ENCODE measurements at regions not wholly inside any gene's neighbourhood (a gene's known extent, or its start where the extent isn't known, plus 50 kb on each side); places are given as distances from the start of the nearest gene placed in this dataset.

DNA sequence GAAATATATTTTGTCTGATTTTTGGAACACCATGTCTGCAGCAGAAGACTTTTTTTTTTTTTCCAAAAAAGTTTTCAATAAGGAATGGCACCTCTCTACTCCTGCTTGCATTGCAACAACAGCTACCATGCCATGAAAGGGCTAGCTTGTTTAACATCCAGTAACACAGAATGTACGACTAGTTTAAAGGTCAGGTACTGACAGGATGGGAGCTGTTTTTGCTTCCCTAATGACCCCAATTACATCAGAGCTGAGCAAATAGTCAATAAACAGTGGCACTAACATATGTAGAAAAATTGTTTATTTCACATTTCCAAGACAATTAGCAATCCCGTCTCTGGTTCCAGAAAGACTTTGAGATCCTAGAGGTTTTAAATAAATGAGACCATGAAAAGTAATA, 693.8 kb downstream of the NR2F1-AS1 start:
- H3K27ac ChIP-seq: no peak overlapping the region
- H3K27me3 ChIP-seq: no peaks in the 10 kb centered on the region
- TF ChIP-seq EP300 (IDR thresholded peaks at IDR 0.05; ENCODE audit: low read depth) (no peak), POLR2A (IDR thresholded peaks at IDR 0.05) (no peak), POLR2AphosphoS5 (IDR thresholded peaks at IDR 0.05) (no peak)
- TF ChIP-seq, protein P1, sequence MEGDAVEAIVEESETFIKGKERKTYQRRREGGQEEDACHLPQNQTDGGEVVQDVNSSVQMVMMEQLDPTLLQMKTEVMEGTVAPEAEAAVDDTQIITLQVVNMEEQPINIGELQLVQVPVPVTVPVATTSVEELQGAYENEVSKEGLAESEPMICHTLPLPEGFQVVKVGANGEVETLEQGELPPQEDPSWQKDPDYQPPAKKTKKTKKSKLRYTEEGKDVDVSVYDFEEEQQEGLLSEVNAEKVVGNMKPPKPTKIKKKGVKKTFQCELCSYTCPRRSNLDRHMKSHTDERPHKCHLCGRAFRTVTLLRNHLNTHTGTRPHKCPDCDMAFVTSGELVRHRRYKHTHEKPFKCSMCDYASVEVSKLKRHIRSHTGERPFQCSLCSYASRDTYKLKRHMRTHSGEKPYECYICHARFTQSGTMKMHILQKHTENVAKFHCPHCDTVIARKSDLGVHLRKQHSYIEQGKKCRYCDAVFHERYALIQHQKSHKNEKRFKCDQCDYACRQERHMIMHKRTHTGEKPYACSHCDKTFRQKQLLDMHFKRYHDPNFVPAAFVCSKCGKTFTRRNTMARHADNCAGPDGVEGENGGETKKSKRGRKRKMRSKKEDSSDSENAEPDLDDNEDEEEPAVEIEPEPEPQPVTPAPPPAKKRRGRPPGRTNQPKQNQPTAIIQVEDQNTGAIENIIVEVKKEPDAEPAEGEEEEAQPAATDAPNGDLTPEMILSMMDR (IDR thresholded peaks at IDR 0.05): no peak
- H3K9me3 ChIP-seq: no peaks in the 10 kb centered on the region
- intact Hi-C loops (cut with DNase I; ENCODE audit: low total_unique reads) (no loop called here), in situ Hi-C loops (cut with MboI; ENCODE audit: low pct_ligation_motif_present in 1 of 4, low pct_unique_long_range_greater_than_20kb in 1 of 4, low sequenced_read_pairs in 3 of 4) (no loop called here)
- peaks cover 0 to 4% (median 0%) of the 10 kb centered on the region in 4 donors for H3K4me1 ChIP-seq
- WGBS, 2 donors (ENCODE audit: low coverage in 1 of 2): 15 to 33% methylated on average over 2 of the region's 2 CpGs
- DNase-seq: no peak
- H3K4me3 ChIP-seq: no peak overlapping the region
- H3K36me3 ChIP-seq: no peaks in the 10 kb centered on the region

DNA sequence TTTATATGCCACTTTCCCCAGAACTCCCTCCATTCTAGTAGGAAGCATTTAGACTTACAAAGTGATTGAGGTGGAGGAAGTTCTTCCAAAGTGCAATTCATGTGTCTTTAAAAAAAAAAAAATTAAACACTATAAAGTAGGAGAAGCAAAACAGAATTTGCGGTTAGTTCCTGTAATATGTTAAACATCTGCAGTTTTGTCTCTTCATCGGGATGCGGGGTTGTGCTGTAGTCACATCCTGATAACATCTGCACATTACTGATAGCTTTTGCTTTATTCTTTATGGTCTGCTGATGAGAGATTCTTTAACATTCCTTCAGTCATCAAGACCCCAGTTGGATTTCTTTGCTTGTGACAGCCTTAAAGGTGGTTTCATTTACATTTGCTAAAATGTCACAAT, 694.3 kb downstream of the NR2F1-AS1 start:
- intact Hi-C loops (cut with DNase I; ENCODE audit: low total_unique reads): no loop called here

DNA sequence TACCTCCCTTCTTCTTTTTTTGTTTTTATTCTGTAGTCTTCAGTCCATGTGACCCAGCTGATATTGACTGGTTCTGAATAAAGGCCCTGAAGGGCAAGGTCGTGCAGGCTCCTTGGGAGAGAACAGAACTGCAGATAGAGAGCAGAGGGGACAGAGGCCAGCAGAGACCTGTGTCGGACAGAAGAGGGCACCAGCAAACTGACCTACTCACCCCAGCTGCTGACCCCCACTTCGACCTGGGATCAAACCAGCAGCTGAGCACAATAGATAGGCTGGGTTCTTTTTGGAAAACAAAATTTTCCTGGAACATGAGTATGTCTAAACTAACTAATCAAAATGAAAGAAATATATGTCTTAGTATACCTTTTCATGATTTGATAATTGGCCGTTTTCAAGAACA, 695.1 kb downstream of the NR2F1-AS1 start:
- Histone ChIP-seq H3K27ac (no peak overlapping the region), H3K4me1 (peaks cover 0 to 4% (median 0%) of the 10 kb centered on the region in 4 donors), H3K36me3 (no peaks in the 10 kb centered on the region), H3K9me3 (no peaks in the 10 kb centered on the region), H3K27me3 (no peaks in the 10 kb centered on the region), H3K4me3 (no peak overlapping the region)
- TF ChIP-seq POLR2AphosphoS5 (IDR thresholded peaks at IDR 0.05): no peak
- no peak for TF ChIP-seq POLR2A (IDR thresholded peaks at IDR 0.05)
- TF ChIP-seq EP300 (IDR thresholded peaks at IDR 0.05; ENCODE audit: low read depth): no peak
- TF ChIP-seq, protein P1 (IDR thresholded peaks at IDR 0.05): no peak
- no peak for DNase-seq
- WGBS, 2 donors (ENCODE audit: low coverage in 1 of 2): 61 to 74% methylated on average over 2 to 4 of the region's 4 CpGs
- in situ Hi-C loops (cut with MboI; ENCODE audit: low pct_ligation_motif_present in 1 of 4, low pct_unique_long_range_greater_than_20kb in 1 of 4, low sequenced_read_pairs in 3 of 4) (no loop called here), intact Hi-C loops (cut with DNase I; ENCODE audit: low total_unique reads) (no loop called here)

More for the DNA sequence above, 694.3 kb downstream of the NR2F1-AS1 start:
- WGBS, 2 donors (ENCODE audit: low coverage in 1 of 2): 28 to 34% methylated on average over 3 of the region's 3 CpGs
- Histone ChIP-seq H3K27ac (no peak overlapping the region), H3K27me3 (no peaks in the 10 kb centered on the region), H3K9me3 (no peaks in the 10 kb centered on the region), H3K4me1 (peaks cover 0 to 4% (median 0%) of the 10 kb centered on the region in 4 donors), H3K36me3 (no peaks in the 10 kb centered on the region), H3K4me3 (no peak overlapping the region)
- in situ Hi-C loops (cut with MboI; ENCODE audit: low pct_ligation_motif_present in 1 of 4, low pct_unique_long_range_greater_than_20kb in 1 of 4, low sequenced_read_pairs in 3 of 4): no loop called here
- no peak for DNase-seq
- TF ChIP-seq POLR2A (IDR thresholded peaks at IDR 0.05): no peak
- TF ChIP-seq EP300 (IDR thresholded peaks at IDR 0.05; ENCODE audit: low read depth): no peak
- TF ChIP-seq, protein P1 (IDR thresholded peaks at IDR 0.05): no peak
- no peak for TF ChIP-seq POLR2AphosphoS5 (IDR thresholded peaks at IDR 0.05)

DNA sequence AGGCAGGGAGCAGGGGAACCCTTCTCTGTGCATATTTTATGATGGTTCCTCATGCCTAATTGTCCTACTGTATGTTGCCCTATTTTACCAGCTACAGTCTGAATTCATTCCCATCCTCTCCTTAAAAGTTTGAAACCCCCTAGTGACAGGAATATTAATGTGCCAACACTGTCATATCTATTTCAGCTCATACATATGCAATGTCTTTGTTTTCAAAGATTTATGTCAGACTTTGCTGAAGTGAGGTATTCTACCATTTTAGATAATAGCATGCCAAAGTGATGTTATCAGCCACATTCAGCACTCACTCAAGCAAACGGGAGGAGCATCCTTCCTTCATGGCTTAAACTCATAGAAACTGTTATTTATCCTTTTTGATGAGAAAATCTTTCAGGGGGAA, 696.5 kb downstream of the NR2F1-AS1 start:
- in situ Hi-C loops (cut with MboI; ENCODE audit: low pct_ligation_motif_present in 1 of 4, low pct_unique_long_range_greater_than_20kb in 1 of 4, low sequenced_read_pairs in 3 of 4): no loop called here
- intact Hi-C loops (cut with DNase I; ENCODE audit: low total_unique reads): no loop called here
- WGBS, 2 donors (ENCODE audit: low coverage in 1 of 2): 40% methylated on average over 1 of the region's 1 CpG; no CpG with 5 or more reads in 1 of the 2 donors

More for the DNA sequence above, 696.5 kb downstream of the NR2F1-AS1 start:
- no peak overlapping the region for H3K27ac ChIP-seq
- no peaks in the 10 kb centered on the region for H3K27me3 ChIP-seq
- no peak for DNase-seq
- H3K4me3 ChIP-seq: no peak overlapping the region
- no peaks in the 10 kb centered on the region for H3K9me3 ChIP-seq
- TF ChIP-seq POLR2AphosphoS5 (IDR thresholded peaks at IDR 0.05) (no peak), EP300 (IDR thresholded peaks at IDR 0.05; ENCODE audit: low read depth) (no peak), POLR2A (IDR thresholded peaks at IDR 0.05) (no peak)
- TF ChIP-seq, protein P1 (IDR thresholded peaks at IDR 0.05): no peak
- H3K36me3 ChIP-seq: no peaks in the 10 kb centered on the region
- peaks cover 0 to 4% (median 0%) of the 10 kb centered on the region in 4 donors for H3K4me1 ChIP-seq
